Activated CD4-positive, alpha-beta T cell treated with anti-CD3 and anti-CD28 coated beads, Interleukin-2, amount 50 U/mL, for 4 hours (primary cell): ENCODE measurements at regions not wholly inside any gene's neighbourhood (a gene's known extent, or its start where the extent isn't known, plus 50 kb on each side); places are given as distances from the start of the nearest gene placed in this dataset.
"Not testable (repeated sequence)": the region's sequence is repeated elsewhere in the genome, so short reads cannot be mapped to it uniquely, and the experiment has no call there.

Experiments
- DNase-seq, 2 experiments: peaks; one replicate each; pipeline ENCODE4 v3.0.0-alpha.2; 2020

GRCh38 chr18:59038295-59039039, 101.2 kb upstream of the SEC11C start:
- no peak for DNase-seq

- DNase-seq: not testable (repeated sequence)
These were observed 100.7 kb upstream of the SEC11C start for GRCh38 chr18:59039040-59039320.

GRCh38 chr18:59039449-59039848, 100.2 kb upstream of the SEC11C start:
- DNase-seq: no peak

- no peak for DNase-seq
These were observed 98.9 kb upstream of the SEC11C start for GRCh38 chr18:59040770-59041148.

- DNase-seq: no peak
These were observed 98.4 kb upstream of the SEC11C start for GRCh38 chr18:59041296-59041695.

GRCh38 chr18:59041819-59042815, 97.6 kb upstream of the SEC11C start:
- DNase-seq: no peak

GRCh38 chr18:59044855-59045254, 94.8 kb upstream of the SEC11C start:
- DNase-seq: no peak

- DNase-seq: no peak
These were observed 92.2 kb upstream of the SEC11C start for GRCh38 chr18:59047321-59048047.

- DNase-seq: no peak
These were observed 91.7 kb upstream of the SEC11C start for GRCh38 chr18:59048048-59048363.

GRCh38 chr18:59048378-59048777, 91.3 kb upstream of the SEC11C start:
- no peak for DNase-seq

- DNase-seq: no peak
These were observed 89.7 kb upstream of the SEC11C start for GRCh38 chr18:59049721-59050660.

- no peak for DNase-seq
These were observed 89.0 kb upstream of the SEC11C start for GRCh38 chr18:59050661-59051057.

- no peak for DNase-seq
These were observed 88.1 kb upstream of the SEC11C start for GRCh38 chr18:59051470-59052165.

GRCh38 chr18:59052965-59053820, 86.5 kb upstream of the SEC11C start:
- DNase-seq: no peak

GRCh38 chr18:59054496-59055287, 85.0 kb upstream of the SEC11C start:
- no peak for DNase-seq

GRCh38 chr18:59055345-59056032, 84.2 kb upstream of the SEC11C start:
- no peak for DNase-seq

GRCh38 chr18:59056706-59057492, 82.8 kb upstream of the SEC11C start:
- peak; percentile 7 to 17 for DNase-seq

GRCh38 chr18:59057493-59057795, 82.2 kb upstream of the SEC11C start:
- no peak for DNase-seq

- no peak for DNase-seq
These were observed 81.7 kb upstream of the SEC11C start for GRCh38 chr18:59057969-59058368.
